ENCODE measurements at regions not wholly inside any gene's neighbourhood (a gene's known extent, or its start where the extent isn't known, plus 50 kb on each side); places are given as distances from the start of the nearest gene placed in this dataset.

GRCh38 chr7:142618655-142619351, 130.5 kb upstream of the PRSS1 start:
- TF ChIP-seq, protein P1, sequence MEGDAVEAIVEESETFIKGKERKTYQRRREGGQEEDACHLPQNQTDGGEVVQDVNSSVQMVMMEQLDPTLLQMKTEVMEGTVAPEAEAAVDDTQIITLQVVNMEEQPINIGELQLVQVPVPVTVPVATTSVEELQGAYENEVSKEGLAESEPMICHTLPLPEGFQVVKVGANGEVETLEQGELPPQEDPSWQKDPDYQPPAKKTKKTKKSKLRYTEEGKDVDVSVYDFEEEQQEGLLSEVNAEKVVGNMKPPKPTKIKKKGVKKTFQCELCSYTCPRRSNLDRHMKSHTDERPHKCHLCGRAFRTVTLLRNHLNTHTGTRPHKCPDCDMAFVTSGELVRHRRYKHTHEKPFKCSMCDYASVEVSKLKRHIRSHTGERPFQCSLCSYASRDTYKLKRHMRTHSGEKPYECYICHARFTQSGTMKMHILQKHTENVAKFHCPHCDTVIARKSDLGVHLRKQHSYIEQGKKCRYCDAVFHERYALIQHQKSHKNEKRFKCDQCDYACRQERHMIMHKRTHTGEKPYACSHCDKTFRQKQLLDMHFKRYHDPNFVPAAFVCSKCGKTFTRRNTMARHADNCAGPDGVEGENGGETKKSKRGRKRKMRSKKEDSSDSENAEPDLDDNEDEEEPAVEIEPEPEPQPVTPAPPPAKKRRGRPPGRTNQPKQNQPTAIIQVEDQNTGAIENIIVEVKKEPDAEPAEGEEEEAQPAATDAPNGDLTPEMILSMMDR (IDR thresholded peaks at IDR 0.05) = no peak
- no peak for TF ChIP-seq POLR2A (IDR thresholded peaks at IDR 0.05)

Measured in testis (tissue), 2 donors.